HL-60 (cell line): ENCODE measurements at regions not wholly inside any gene's neighbourhood (a gene's known extent, or its start where the extent isn't known, plus 50 kb on each side); places are given as distances from the start of the nearest gene placed in this dataset.

ENCODE experiments used
- DNase-seq, 2 experiments: peaks; one replicate each; pipeline ENCODE4 v3.0.0-alpha.2; 2010 to 2020; ENCODE audit warnings: low read depth in 1 of 2, low spot score in 1 of 2
- H3K27ac ChIP-seq: fragments of 250-450 bp; sonication (Bioruptor Pico); replicated peaks from 2 replicates; pipeline ENCODE4 v1.5.1; 2020; ENCODE audit warnings: mild to moderate bottlenecking, moderate library complexity
- H3K27me3 ChIP-seq: fragments of 250-450 bp; sonication (Bioruptor Pico); 2 replicates; pipeline ENCODE4 v1.5.1; 2021; ENCODE audit warnings: mild to moderate bottlenecking, moderate library complexity; ENCODE audit not compliant: insufficient read depth, poor library complexity, severe bottlenecking
- H3K4me3 ChIP-seq: replicated peaks from 2 replicates; pipeline ENCODE4 v1.5.1; 2011; ENCODE audit warnings: mild to moderate bottlenecking, control low read depth, low read length; ENCODE audit not compliant: insufficient read depth
- CTCF ChIP-seq: IDR thresholded peaks from one replicate; pipeline ENCODE4 v1.5.1; 2011; ENCODE audit warnings: low read length, control low read depth, inconsistent platforms; ENCODE audit not compliant: insufficient read depth
- GABPA ChIP-seq: IDR thresholded peaks from 2 replicates; pipeline ENCODE4 v1.6.1; 2012; ENCODE audit warnings: low read depth
- POLR2AphosphoS5 ChIP-seq: IDR thresholded peaks from 2 replicates; pipeline ENCODE4 v1.6.1; 2012; ENCODE audit warnings: low read depth
- REST ChIP-seq: IDR thresholded peaks from 2 replicates; pipeline ENCODE4 v1.6.1; 2012; ENCODE audit warnings: low read depth; ENCODE audit not compliant: insufficient replicate concordance
- SPI1 ChIP-seq: IDR thresholded peaks from 2 replicates; pipeline ENCODE4 v1.6.1; 2012; ENCODE audit warnings: low read depth, mild to moderate bottlenecking, borderline replicate concordance

- H3K4me3 ChIP-seq, result no peak overlapping the region
- no peak for DNase-seq
- no peak overlapping the region for H3K27ac ChIP-seq
- no peaks in the 10 kb centered on the region for H3K27me3 ChIP-seq
- no peak for TF ChIP-seq CTCF
- no peak for TF ChIP-seq REST
- TF ChIP-seq SPI1, result no peak
- TF ChIP-seq POLR2AphosphoS5, result no peak
- TF ChIP-seq GABPA, result no peak
Measured at GRCh38 chr12:20119596-20120402, 248.5 kb upstream of the PDE3A start.

GRCh38 chr12:20120403-20120725 lies 248.0 kb upstream of the PDE3A start:
- DNase-seq, result no peak
- no peak overlapping the region for H3K27ac ChIP-seq
- H3K27me3 ChIP-seq, result no peaks in the 10 kb centered on the region
- TF ChIP-seq REST, result no peak
- H3K4me3 ChIP-seq, result no peak overlapping the region

- Histone ChIP-seq H3K27me3 (no peaks in the 10 kb centered on the region), H3K4me3 (no peak overlapping the region), H3K27ac (no peak overlapping the region)
- TF ChIP-seq CTCF, result no peak
- no peak for TF ChIP-seq POLR2AphosphoS5
- no peak for TF ChIP-seq REST
- TF ChIP-seq SPI1, result no peak
- no peak for TF ChIP-seq GABPA
- DNase-seq, result no peak
Measured at GRCh38 chr12:20122274-20122673, 246.1 kb upstream of the PDE3A start.
